WTC11 (cell line): ENCODE measurements at regions not wholly inside any gene's neighbourhood (a gene's known extent, or its start where the extent isn't known, plus 50 kb on each side); places are given as distances from the start of the nearest gene placed in this dataset.

Experiments
- ATAC-seq: fragments of 200-7000 bp; cut with Tn5 transposase; 2 replicates; pipeline ENCODE4 v1.10.0; 2021; ENCODE audit warnings: mild to moderate bottlenecking, moderate library complexity
- CTCF ChIA-PET: fragments of 300-600 bp; sonication (Branson Sonifier 250); formaldehyde crosslinking; loops from one replicate; lab custom pipeline; 2021; ENCODE audit warnings: antibody characterized with exemption; lab: Charles Lee
- POLR2A ChIA-PET: fragments of 350-600 bp; sonication (Branson Sonifier 250); formaldehyde crosslinking; loops from one replicate; lab custom pipeline; 2021; ENCODE audit warnings: antibody characterized with exemption; lab: Charles Lee
- DNase-seq: peaks from one replicate; pipeline ENCODE4 v3.0.0; 2021; ENCODE audit warnings: low spot score
- H3K27ac Mint-ChIP-seq: 2 replicates; pipeline ENCODE4 v1.8.0; 2021; ENCODE audit warnings: mixed read lengths
- H3K27me3 Mint-ChIP-seq: 2 replicates; pipeline ENCODE4 v1.8.0; 2021; ENCODE audit warnings: low read depth, mild to moderate bottlenecking, moderate library complexity, mixed read lengths
- H3K36me3 Mint-ChIP-seq: 2 replicates; pipeline ENCODE4 v1.8.0; 2021; ENCODE audit warnings: mixed read lengths
- H3K4me1 Mint-ChIP-seq: 2 replicates; pipeline ENCODE4 v1.8.0; 2022; ENCODE audit warnings: mixed read lengths
- H3K4me3 Mint-ChIP-seq: 2 replicates; pipeline ENCODE4 v1.8.0; 2021; ENCODE audit warnings: mild to moderate bottlenecking, moderate library complexity, mixed read lengths
- H3K9me3 Mint-ChIP-seq: 2 replicates; pipeline ENCODE4 v1.8.0; 2021; ENCODE audit warnings: mixed read lengths
- ELF4 ChIP-seq: sonication (generic); formaldehyde crosslinking; IDR thresholded peaks from 2 replicates; pipeline ENCODE4 v1.8.1; 2022; ENCODE audit warnings: low read depth, mild to moderate bottlenecking, moderate library complexity, missing genetic modification reagents
- ETV6 ChIP-seq: sonication (generic); formaldehyde crosslinking; IDR thresholded peaks from 2 replicates; pipeline ENCODE4 v1.8.1; 2022; ENCODE audit warnings: mild to moderate bottlenecking, missing genetic modification reagents
- FOXJ3 ChIP-seq: sonication (generic); formaldehyde crosslinking; IDR thresholded peaks from 2 replicates; pipeline ENCODE4 v1.9.0; 2021; ENCODE audit warnings: missing genetic modification reagents, mild to moderate bottlenecking, borderline replicate concordance
- FOXK1 ChIP-seq: sonication (generic); formaldehyde crosslinking; IDR thresholded peaks from 2 replicates; pipeline ENCODE4 v1.8.0; 2022; ENCODE audit warnings: mild to moderate bottlenecking, moderate library complexity, missing genetic modification reagents
- IRF2 ChIP-seq: sonication (generic); formaldehyde crosslinking; IDR thresholded peaks from 2 replicates; pipeline ENCODE4 v1.8.0; 2022; ENCODE audit warnings: low read depth, missing genetic modification reagents, borderline replicate concordance
- NR2C2 ChIP-seq: sonication (generic); formaldehyde crosslinking; IDR thresholded peaks from 2 replicates; pipeline ENCODE4 v1.8.0; 2022; ENCODE audit warnings: mild to moderate bottlenecking, missing genetic modification reagents
- OVOL2 ChIP-seq: fragments of 250-450 bp; sonication (Bioruptor Pico); IDR thresholded peaks from 2 replicates; pipeline ENCODE4 v1.9.0; 2021; ENCODE audit warnings: mild to moderate bottlenecking, borderline replicate concordance
- RELA ChIP-seq: sonication (generic); formaldehyde crosslinking; IDR thresholded peaks from 2 replicates; pipeline ENCODE4 v1.8.1; 2022; ENCODE audit warnings: missing genetic modification reagents, mild to moderate bottlenecking, borderline replicate concordance
- TCF7 ChIP-seq: sonication (generic); formaldehyde crosslinking; IDR thresholded peaks from 2 replicates; pipeline ENCODE4 v1.8.0; 2022; ENCODE audit warnings: mild to moderate bottlenecking, low read depth, missing genetic modification reagents, moderate library complexity
- TEAD1 ChIP-seq: sonication (generic); formaldehyde crosslinking; IDR thresholded peaks from 2 replicates; pipeline ENCODE4 v1.8.0; 2022; ENCODE audit warnings: mild to moderate bottlenecking, missing genetic modification reagents
- ZNF263 ChIP-seq: sonication (generic); formaldehyde crosslinking; IDR thresholded peaks from 2 replicates; pipeline ENCODE4 v1.8.1; 2022; ENCODE audit warnings: low read depth, mild to moderate bottlenecking, moderate library complexity, missing genetic modification reagents
- ZNF423 ChIP-seq: fragments of 250-450 bp; sonication (Bioruptor Pico); IDR thresholded peaks from 2 replicates; pipeline ENCODE4 v2.1.2; 2022; ENCODE audit warnings: mild to moderate bottlenecking, moderate library complexity
- TF ChIP-seq, protein P1 (sequence below): sonication (generic); formaldehyde crosslinking; IDR thresholded peaks from 2 replicates; pipeline ENCODE4 v1.8.1; 2022; ENCODE audit warnings: low read depth, mild to moderate bottlenecking, moderate library complexity, missing genetic modification reagents, borderline replicate concordance
- TF ChIP-seq, protein P2 (sequence below): sonication (generic); formaldehyde crosslinking; IDR thresholded peaks from 2 replicates; pipeline ENCODE4 v1.8.0; 2022; ENCODE audit warnings: mild to moderate bottlenecking, missing genetic modification reagents
- TF ChIP-seq, protein P3 (sequence below): fragments of 250-450 bp; sonication (Bioruptor Pico); IDR thresholded peaks from 2 replicates; pipeline ENCODE4 v1.8.0; 2021; ENCODE audit warnings: mild to moderate bottlenecking
- TF ChIP-seq, protein P4 (sequence below): sonication (generic); formaldehyde crosslinking; IDR thresholded peaks from 2 replicates; pipeline ENCODE4 v1.8.1; 2023; ENCODE audit warnings: mild to moderate bottlenecking, missing genetic modification reagents, borderline replicate concordance
- TF ChIP-seq, protein P5 (sequence below): sonication (generic); formaldehyde crosslinking; IDR thresholded peaks from 2 replicates; pipeline ENCODE4 v1.8.1; 2023; ENCODE audit warnings: mild to moderate bottlenecking, missing genetic modification reagents
- TF ChIP-seq, protein P6 (sequence below): sonication (generic); formaldehyde crosslinking; IDR thresholded peaks from 2 replicates; pipeline ENCODE4 v1.8.1; 2023; ENCODE audit warnings: mild to moderate bottlenecking, missing genetic modification reagents, moderate library complexity
- TF ChIP-seq, protein P7 (sequence below): sonication (generic); formaldehyde crosslinking; IDR thresholded peaks from 2 replicates; pipeline ENCODE4 v1.8.0; 2022; ENCODE audit warnings: mild to moderate bottlenecking, missing genetic modification reagents

DNA sequence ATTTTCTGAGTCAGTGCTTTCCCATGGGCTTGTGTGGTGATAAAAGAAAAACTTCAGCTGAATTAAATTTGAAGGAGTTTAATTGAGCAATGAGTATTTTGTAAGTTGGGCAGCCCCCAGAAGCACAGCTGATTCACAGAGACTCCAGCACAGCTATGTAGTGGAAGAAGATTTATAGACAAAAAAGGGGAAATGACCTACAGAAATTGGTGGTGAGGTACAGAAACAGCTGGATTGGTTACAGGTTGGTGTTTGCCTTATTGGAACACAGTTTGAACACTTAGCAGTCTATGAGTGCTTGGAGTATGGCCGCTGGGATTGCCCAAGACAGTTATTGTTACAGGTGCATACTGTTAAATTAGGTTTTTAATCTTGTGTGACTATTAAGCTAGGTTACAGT lies 96.9 kb upstream of the PTPRK start:
- no peak overlapping the region for H3K4me3 Mint-ChIP-seq
- H3K27me3 Mint-ChIP-seq: no peaks in the 10 kb centered on the region
- no peak for DNase-seq
- TF ChIP-seq ZNF423 (CRISPR knock-in tag) (no peak), FOXK1 (CRISPR knock-in tag) (no peak)
- TF ChIP-seq, protein P1, sequence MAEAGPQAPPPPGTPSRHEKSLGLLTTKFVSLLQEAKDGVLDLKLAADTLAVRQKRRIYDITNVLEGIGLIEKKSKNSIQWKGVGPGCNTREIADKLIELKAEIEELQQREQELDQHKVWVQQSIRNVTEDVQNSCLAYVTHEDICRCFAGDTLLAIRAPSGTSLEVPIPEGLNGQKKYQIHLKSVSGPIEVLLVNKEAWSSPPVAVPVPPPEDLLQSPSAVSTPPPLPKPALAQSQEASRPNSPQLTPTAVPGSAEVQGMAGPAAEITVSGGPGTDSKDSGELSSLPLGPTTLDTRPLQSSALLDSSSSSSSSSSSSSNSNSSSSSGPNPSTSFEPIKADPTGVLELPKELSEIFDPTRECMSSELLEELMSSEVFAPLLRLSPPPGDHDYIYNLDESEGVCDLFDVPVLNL: no peak
- TF ChIP-seq, protein P2, sequence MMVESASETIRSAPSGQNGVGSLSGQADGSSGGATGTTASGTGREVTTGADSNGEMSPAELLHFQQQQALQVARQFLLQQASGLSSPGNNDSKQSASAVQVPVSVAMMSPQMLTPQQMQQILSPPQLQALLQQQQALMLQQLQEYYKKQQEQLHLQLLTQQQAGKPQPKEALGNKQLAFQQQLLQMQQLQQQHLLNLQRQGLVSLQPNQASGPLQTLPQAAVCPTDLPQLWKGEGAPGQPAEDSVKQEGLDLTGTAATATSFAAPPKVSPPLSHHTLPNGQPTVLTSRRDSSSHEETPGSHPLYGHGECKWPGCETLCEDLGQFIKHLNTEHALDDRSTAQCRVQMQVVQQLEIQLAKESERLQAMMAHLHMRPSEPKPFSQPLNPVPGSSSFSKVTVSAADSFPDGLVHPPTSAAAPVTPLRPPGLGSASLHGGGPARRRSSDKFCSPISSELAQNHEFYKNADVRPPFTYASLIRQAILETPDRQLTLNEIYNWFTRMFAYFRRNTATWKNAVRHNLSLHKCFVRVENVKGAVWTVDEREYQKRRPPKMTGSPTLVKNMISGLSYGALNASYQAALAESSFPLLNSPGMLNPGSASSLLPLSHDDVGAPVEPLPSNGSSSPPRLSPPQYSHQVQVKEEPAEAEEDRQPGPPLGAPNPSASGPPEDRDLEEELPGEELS: no peak
- TF ChIP-seq, protein P3, sequence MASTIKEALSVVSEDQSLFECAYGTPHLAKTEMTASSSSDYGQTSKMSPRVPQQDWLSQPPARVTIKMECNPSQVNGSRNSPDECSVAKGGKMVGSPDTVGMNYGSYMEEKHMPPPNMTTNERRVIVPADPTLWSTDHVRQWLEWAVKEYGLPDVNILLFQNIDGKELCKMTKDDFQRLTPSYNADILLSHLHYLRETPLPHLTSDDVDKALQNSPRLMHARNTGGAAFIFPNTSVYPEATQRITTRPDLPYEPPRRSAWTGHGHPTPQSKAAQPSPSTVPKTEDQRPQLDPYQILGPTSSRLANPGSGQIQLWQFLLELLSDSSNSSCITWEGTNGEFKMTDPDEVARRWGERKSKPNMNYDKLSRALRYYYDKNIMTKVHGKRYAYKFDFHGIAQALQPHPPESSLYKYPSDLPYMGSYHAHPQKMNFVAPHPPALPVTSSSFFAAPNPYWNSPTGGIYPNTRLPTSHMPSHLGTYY (CRISPR knock-in tag): no peak
- no peak for ATAC-seq
- H3K4me1 Mint-ChIP-seq: peaks cover 10% of the 10 kb centered on the region
- POLR2A ChIA-PET: no interaction called here
- H3K9me3 Mint-ChIP-seq: peaks cover 18% of the 10 kb centered on the region
- H3K36me3 Mint-ChIP-seq: no peaks in the 10 kb centered on the region; the same call in 1 of the 2 replicates
- no peak overlapping the region for H3K27ac Mint-ChIP-seq
- CTCF ChIA-PET: interaction anchor here (0.7 kb wide), 1 partner anchor 753 kb away, joined by 4 read pairs; no protein-coding TSS in a partner anchor

DNA sequence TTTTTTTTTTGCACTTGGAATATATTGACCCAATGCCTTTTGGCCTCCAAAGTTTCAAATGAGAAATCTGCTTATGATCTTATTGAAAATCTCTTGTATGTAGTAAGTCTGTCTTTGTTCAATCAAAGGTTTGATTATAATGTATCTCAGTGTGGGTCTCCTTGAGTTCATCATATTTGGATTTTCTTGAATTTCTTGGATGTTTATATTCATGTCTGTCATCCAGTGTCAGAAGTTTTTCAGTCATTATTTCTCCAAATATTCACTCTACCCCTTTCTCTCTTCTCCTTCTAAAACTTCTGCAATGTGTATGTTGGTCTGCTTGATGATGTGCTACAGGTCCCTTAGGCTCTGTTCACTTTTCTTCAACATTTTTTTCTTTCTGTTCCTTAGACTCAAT lies 95.9 kb upstream of the PTPRK start:
- peaks cover 18% of the 10 kb centered on the region for H3K9me3 Mint-ChIP-seq
- POLR2A ChIA-PET: no interaction called here
- CTCF ChIA-PET: no interaction called here
- no peak overlapping the region for H3K27ac Mint-ChIP-seq
- DNase-seq (no peak), ATAC-seq (no peak)
- peaks cover 10% of the 10 kb centered on the region for H3K4me1 Mint-ChIP-seq
- H3K4me3 Mint-ChIP-seq: no peak overlapping the region
- no peaks in the 10 kb centered on the region for H3K27me3 Mint-ChIP-seq
- H3K36me3 Mint-ChIP-seq: no peaks in the 10 kb centered on the region; the same call in 1 of the 2 replicates
- TF ChIP-seq TCF7 (CRISPR knock-in tag): no peak
- TF ChIP-seq, protein P2: no peak
- TF ChIP-seq, protein P4, sequence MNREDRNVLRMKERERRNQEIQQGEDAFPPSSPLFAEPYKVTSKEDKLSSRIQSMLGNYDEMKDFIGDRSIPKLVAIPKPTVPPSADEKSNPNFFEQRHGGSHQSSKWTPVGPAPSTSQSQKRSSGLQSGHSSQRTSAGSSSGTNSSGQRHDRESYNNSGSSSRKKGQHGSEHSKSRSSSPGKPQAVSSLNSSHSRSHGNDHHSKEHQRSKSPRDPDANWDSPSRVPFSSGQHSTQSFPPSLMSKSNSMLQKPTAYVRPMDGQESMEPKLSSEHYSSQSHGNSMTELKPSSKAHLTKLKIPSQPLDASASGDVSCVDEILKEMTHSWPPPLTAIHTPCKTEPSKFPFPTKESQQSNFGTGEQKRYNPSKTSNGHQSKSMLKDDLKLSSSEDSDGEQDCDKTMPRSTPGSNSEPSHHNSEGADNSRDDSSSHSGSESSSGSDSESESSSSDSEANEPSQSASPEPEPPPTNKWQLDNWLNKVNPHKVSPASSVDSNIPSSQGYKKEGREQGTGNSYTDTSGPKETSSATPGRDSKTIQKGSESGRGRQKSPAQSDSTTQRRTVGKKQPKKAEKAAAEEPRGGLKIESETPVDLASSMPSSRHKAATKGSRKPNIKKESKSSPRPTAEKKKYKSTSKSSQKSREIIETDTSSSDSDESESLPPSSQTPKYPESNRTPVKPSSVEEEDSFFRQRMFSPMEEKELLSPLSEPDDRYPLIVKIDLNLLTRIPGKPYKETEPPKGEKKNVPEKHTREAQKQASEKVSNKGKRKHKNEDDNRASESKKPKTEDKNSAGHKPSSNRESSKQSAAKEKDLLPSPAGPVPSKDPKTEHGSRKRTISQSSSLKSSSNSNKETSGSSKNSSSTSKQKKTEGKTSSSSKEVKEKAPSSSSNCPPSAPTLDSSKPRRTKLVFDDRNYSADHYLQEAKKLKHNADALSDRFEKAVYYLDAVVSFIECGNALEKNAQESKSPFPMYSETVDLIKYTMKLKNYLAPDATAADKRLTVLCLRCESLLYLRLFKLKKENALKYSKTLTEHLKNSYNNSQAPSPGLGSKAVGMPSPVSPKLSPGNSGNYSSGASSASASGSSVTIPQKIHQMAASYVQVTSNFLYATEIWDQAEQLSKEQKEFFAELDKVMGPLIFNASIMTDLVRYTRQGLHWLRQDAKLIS: no peak
- TF ChIP-seq ZNF263: no peak
- TF ChIP-seq, protein P5, sequence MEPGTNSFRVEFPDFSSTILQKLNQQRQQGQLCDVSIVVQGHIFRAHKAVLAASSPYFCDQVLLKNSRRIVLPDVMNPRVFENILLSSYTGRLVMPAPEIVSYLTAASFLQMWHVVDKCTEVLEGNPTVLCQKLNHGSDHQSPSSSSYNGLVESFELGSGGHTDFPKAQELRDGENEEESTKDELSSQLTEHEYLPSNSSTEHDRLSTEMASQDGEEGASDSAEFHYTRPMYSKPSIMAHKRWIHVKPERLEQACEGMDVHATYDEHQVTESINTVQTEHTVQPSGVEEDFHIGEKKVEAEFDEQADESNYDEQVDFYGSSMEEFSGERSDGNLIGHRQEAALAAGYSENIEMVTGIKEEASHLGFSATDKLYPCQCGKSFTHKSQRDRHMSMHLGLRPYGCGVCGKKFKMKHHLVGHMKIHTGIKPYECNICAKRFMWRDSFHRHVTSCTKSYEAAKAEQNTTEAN (CRISPR knock-in tag): no peak
- TF ChIP-seq OVOL2 (CRISPR knock-in tag): no peak
- TF ChIP-seq ETV6 (CRISPR knock-in tag): no peak
- no peak for TF ChIP-seq FOXJ3 (CRISPR knock-in tag)
- TF ChIP-seq RELA (CRISPR knock-in tag): no peak
- TF ChIP-seq, protein P6, sequence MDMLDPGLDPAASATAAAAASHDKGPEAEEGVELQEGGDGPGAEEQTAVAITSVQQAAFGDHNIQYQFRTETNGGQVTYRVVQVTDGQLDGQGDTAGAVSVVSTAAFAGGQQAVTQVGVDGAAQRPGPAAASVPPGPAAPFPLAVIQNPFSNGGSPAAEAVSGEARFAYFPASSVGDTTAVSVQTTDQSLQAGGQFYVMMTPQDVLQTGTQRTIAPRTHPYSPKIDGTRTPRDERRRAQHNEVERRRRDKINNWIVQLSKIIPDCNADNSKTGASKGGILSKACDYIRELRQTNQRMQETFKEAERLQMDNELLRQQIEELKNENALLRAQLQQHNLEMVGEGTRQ (CRISPR knock-in tag): no peak
- no peak for TF ChIP-seq ELF4 (CRISPR knock-in tag)
- TF ChIP-seq NR2C2 (CRISPR knock-in tag): no peak
- no peak for TF ChIP-seq TEAD1 (CRISPR knock-in tag)
- no peak for TF ChIP-seq IRF2
- TF ChIP-seq, protein P7, sequence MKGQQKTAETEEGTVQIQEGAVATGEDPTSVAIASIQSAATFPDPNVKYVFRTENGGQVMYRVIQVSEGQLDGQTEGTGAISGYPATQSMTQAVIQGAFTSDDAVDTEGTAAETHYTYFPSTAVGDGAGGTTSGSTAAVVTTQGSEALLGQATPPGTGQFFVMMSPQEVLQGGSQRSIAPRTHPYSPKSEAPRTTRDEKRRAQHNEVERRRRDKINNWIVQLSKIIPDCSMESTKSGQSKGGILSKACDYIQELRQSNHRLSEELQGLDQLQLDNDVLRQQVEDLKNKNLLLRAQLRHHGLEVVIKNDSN: no peak
